ENCODE measurements at regions not wholly inside any gene's neighbourhood (a gene's known extent, or its start where the extent isn't known, plus 50 kb on each side); places are given as distances from the start of the nearest gene placed in this dataset.

DNA sequence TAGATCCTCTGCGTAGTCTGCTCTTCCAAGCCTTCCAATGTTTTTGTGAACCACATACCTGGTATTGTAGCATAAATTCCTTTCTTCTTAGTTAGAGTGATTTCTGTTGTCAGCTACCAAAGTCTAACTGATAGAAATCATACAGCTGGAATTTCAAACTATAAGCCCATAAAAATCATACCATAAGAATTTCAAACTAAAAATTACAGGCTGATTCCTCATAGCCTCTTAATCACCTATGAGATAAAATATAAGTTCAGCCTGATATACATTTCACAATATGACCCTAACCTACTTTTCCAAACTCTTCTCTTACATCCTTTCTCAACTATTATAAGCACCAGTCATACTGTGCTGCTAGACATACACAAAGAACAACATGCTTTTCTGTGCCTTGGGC is 64.8 kb downstream of the PTHLH start:
- no peak for DNase-seq
- in situ Hi-C loops (cut with HindIII; ENCODE audit: low pct_ligation_motif_present, low pct_unique_long_range_greater_than_20kb, low sequenced_read_pairs) = no loop called here

DNA sequence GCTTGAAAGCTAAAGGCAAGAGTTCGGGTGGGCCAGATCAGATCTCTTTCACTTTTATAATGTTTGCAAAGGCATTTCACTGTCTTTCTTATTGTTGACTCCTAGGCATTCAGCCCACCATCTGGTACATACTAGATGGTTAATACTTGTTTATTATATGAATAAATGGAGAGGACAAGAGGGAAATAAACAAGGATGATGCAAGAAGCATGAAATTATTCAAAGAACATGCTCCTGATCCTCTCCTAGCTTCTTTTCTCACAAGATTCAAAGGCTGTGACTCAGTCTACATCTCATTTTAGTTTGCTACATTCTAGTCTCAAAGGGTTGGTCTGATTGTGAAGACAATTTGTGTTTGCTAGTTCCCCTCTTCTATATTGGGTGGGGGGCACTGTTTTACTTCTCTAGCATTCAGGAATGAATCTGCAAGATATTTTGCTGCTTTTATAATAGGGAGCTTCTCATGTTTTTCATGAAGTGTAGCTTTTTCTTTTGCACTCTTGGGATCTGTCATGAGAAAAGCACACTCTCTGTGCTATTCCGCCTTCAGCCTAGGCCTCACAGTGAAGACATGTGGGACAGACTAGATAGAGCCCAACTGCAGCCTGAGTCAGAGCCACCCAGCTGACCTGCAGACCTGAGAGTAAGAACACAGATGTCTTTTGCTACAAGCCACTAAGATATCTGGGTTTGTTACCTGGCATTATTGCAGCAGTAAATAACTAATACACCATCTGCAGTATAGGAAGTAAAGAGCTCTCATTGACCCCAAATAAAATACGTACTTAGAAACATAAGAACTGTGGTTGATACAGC is 65.7 kb downstream of the PTHLH start:
- in situ Hi-C loops (cut with HindIII; ENCODE audit: low pct_ligation_motif_present, low pct_unique_long_range_greater_than_20kb, low sequenced_read_pairs) = no loop called here
- DNase-seq = no peak

DNA sequence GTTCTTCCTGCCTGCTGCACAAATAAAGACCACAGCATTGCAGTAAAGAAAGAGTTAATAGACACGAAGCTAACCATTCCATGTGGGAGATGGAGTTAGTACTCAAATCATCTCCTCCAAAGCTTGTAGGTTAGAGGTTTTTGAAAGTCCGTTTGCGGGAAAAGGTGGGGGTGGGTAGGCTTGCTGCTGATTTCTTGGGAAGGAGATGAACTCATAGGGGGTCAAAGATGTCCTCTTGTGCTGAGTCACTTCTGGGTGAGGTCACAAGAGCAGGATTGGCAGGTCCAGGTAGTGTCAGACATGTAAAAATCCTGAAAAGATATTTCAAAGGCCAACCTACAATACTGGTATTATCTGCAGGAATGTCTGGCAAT is 66.4 kb downstream of the PTHLH start:
- in situ Hi-C loops (cut with HindIII; ENCODE audit: low pct_ligation_motif_present, low pct_unique_long_range_greater_than_20kb, low sequenced_read_pairs) = no loop called here
- no peak for DNase-seq

DNA sequence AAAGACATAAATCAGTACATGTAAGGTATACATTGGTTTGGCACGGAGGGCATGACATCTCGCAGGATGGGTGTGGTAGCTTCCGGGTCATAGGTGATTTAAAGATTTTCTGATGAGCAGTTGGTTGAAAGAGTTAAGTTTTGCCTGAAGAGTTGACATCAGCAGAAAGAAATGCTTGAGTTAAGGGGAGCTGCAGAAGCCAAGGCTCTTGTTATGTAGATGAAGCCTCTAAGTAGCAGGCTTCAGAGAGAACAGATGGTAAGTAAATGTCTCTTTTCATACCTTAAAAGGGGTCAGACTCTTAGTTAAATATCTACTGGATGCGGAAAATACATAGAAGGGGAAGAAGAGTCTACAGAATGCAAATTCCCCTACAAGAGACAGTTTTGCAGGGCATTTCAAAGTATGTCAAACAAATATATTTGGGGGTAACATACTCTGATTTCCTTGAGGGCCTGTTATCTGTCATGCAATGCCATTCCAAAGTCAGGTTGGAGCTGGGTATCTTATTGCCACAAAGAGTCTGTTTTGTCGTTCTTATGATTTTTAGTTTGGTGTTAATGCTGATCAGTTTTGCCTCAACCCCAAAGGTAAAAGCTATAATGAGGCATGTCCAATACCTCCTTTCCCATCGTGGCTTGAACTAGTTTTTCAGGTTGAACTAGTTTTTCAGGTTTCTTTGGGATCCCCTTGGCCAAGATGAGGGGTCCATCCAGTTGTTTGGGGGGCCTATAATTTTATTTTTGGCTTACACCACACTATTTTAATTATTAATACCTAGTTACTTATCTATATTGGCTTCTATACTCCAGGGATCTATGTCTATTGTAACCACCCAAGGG is 67.0 kb downstream of the PTHLH start:
- no peak for DNase-seq
- in situ Hi-C loops (cut with HindIII; ENCODE audit: low pct_ligation_motif_present, low pct_unique_long_range_greater_than_20kb, low sequenced_read_pairs) = no loop called here

DNA sequence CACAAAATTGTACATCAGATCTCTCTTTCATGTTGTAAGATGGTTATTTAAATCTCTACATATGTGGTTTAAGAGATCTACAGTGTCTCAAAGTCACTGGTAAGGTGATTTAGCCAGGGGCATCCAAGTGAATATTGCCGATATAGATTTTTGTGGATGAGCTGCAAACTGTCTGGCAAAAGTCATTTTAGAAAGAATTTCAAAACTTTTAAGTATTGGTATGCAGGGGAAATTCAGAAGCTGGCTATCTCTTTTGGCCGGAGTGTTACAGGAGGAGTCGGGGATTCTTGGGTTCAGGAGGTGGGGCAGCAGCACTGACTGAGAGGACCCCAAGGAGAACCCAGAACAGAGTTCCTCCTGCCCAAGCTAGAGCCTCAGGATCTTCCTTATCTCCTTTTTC is 69.9 kb downstream of the PTHLH start:
- in situ Hi-C loops (cut with HindIII; ENCODE audit: low pct_ligation_motif_present, low pct_unique_long_range_greater_than_20kb, low sequenced_read_pairs) = no loop called here
- DNase-seq = no peak

DNA sequence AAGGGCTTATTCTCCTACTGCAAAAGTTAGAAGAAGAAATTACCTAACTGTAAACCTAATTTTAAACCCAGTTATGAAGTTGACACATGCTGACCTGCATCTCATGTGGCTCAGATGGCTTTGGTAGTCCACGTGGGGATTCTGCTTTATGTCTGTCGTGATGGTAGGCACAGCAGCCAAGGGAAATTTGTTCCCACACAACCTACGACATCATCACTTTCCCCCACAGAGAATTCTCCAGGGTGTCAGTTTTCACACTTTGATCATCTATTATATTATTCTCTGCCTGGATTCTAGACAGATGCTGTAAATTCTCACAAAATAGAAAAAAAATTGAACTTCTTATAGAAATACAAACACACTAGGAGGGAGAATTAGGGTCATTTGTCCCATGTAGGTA is 70.6 kb downstream of the PTHLH start:
- no peak for DNase-seq
- in situ Hi-C loops (cut with HindIII; ENCODE audit: low pct_ligation_motif_present, low pct_unique_long_range_greater_than_20kb, low sequenced_read_pairs) = no loop called here

DNA sequence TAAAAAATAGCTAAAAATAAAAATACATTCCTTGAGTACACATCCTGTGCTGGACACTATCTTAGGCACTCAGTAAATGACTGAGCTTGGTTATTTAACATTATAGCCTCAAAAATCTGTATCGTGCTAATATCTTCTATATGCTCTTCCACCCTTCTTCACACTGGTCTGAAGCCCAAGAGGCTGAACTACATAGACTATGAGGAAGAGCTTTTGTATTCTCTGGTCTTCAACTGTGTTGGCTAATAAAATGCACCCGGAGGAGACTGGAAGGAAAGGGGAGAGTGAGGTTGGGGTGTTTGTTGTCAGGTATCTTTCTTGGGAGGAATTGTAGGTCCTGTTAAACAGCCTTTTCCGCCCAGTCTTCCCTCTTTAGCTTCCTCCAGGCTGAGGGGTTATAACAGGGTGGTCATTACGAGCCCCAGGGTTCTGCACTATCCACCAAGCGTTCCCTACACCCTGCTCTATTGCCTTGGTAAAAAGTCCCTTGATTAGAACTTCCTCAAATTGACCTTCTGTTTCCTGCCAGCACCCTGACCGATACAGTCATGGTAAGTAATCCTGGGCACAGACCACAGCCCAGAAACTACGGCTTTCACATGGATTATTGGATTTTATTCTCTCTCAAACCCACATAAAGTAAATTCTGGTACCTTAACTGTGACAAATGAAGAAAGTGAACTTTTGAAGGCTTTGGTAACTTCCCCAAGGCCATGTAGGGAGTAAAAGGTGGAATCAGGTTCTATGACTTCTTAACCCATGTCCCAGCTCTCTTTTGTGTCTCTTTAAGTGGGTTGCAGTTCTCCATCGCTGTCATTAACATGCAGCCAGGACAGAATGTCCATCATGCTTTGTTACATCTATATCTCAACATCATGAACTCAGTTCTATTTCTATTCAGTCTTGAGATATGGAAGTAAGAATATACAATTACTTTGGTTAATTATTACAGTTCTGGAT is 71.3 kb downstream of the PTHLH start:
- DNase-seq = no peak

DNA sequence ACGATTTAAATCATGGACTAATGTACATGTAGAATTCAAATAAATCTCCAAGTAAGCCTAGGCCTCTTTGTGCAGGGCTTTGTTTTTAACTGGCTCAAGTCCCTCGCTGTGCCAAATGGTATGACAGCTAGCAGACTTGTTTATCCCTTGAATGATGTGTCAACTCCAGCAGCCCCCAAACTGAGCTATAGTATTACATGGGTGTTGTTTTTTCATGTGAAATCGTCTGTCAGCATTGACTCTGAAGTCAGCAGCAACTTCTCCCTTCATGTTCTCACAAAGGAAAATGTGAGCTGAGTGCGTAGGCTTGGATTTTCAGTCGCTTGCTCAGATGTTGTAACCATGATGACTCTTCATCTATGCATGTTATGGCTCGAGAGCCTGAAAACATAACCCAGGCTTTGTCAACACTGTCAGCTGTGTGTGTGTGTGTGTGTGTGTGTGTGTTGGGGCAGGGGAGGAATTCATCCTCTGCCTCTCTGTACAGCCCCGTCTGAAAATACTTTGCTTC is 73.3 kb downstream of the PTHLH start:
- no peak for DNase-seq
- in situ Hi-C loops (cut with HindIII; ENCODE audit: low pct_ligation_motif_present, low pct_unique_long_range_greater_than_20kb, low sequenced_read_pairs) = no loop called here

More for the DNA sequence above, 71.3 kb downstream of the PTHLH start:
- in situ Hi-C loops (cut with HindIII; ENCODE audit: low pct_ligation_motif_present, low pct_unique_long_range_greater_than_20kb, low sequenced_read_pairs) = no loop called here

DNA sequence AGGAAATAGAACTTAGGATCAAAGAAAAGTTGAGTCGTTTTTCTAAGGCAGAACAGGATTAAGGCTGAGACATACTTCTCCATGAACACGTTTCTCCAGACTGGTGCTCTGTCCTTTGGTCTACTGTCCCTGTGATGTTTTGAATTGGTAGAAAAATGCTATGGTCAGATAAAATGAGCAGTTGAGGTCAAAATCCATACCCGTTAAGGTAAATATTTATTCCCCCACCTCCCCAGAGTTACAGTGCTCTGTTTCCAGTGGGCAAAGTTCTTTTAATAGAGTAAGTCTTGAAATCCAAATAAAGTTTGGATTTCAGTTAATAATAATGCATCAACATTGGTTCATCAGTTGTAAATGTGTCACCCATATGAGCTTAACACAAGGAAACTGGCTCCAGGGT is 74.5 kb downstream of the PTHLH start:
- in situ Hi-C loops (cut with HindIII; ENCODE audit: low pct_ligation_motif_present, low pct_unique_long_range_greater_than_20kb, low sequenced_read_pairs) = no loop called here
- DNase-seq = no peak

DNA sequence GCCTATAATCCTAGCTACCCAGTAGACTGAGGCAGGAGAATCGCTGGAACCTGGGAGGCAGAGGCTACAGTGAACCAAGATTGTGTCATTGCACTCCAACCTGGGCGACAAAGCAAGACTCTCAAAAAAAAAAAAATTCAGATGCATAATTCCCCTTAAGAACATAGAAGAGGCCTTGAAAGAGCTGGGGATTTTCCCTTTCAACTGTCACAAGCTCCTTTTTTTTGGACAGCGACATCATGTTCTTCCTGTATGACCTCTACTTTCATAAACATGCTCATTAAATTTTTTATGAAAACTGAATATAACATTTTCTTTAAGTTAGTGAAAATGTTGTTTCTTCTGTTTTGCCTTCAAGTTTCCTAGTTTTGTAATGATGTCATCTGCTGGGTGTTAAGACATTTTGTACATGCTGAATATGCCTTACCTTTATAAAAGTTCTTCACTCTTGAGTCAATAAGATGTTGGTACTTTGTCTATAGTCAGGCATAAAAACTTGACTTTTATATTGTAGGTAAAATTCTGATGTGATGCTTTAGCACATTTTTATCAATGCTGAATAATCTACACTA is 76.0 kb downstream of the PTHLH start:
- DNase-seq = no peak
- in situ Hi-C loops (cut with HindIII; ENCODE audit: low pct_ligation_motif_present, low pct_unique_long_range_greater_than_20kb, low sequenced_read_pairs) = no loop called here

DNA sequence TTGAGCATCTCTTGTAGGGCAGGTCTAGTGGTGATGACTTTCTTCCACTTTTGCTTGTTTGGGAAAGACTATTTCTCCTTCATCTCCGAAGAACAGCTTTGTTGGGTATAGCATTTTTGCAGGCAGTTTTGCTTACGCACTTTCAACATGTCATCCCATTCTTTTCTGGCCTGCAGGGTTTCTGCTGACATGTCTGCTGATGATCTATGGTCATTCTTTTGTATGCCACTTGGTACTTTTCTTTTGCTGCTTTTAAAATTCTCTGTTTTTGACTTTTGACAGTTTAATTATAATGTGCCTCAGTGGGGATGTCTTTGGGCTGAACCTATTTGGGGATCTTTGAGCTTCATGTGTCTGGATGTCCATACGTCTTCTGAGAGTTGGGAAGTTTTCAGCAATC is 78.2 kb downstream of the PTHLH start:
- in situ Hi-C loops (cut with HindIII; ENCODE audit: low pct_ligation_motif_present, low pct_unique_long_range_greater_than_20kb, low sequenced_read_pairs) = no loop called here
- no peak for DNase-seq

DNA sequence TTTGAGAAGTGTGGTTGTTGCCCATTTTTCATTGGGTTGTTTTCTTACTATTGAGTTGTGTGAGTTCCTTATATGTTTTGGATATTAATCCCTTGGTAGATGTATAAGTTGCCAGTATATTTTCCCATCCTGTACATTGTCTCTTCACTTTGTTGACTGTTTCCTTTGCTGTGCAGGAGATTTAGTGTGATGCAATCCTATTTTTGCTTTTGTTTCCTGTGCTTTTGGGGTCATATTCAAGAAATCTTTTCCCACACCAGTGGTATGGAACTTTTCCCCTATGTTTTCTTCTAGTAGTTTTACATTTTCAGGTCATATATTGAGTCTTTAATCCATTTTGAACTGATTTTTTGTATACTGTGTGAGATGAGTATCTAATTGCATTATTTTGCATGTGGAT is 92.8 kb downstream of the PTHLH start:
- no peak for DNase-seq
- in situ Hi-C loops (cut with HindIII; ENCODE audit: low pct_ligation_motif_present, low pct_unique_long_range_greater_than_20kb, low sequenced_read_pairs) = no loop called here

DNA sequence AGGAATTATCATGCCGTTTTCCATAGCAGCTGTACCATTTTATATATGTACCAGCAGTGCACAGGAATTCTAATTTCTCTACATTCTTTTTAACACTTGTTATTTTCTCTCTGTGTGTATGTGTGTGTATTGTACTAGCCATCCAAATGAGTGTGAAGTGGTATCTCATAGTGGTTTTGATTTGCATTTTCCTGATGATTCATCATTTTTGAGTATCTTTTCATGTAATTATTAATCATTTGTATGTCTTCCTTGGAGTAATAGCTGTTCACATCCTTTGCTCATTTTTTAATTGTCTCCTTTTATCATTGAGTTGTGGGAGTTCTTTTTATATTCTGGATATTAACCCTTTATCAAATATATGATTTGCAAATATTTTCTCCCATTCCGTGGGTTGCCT is 95.6 kb upstream of the MANSC4 start:
- in situ Hi-C loops (cut with HindIII; ENCODE audit: low pct_ligation_motif_present, low pct_unique_long_range_greater_than_20kb, low sequenced_read_pairs) = no loop called here
- DNase-seq = no peak

DNA sequence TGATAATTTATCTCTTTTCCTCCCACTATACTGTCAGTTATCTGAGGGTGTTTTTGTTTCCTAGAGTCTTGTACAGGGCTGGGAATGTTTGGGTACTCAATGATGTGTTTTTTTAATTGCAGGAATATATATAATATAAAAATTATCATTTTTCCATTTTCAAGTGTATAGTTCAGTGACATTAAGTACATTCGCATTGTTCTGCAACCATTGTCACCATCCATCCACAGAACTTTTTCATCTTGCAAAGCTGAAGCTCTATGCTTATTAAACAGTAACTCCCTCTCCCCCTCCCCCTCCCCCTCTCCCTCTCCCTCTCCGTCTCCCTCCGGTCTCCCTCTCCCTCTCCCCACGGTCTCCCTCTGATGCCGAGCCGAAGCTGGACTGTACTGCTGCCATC is 93.0 kb upstream of the MANSC4 start:
- in situ Hi-C loops (cut with HindIII; ENCODE audit: low pct_ligation_motif_present, low pct_unique_long_range_greater_than_20kb, low sequenced_read_pairs) = no loop called here
- no peak for DNase-seq

DNA sequence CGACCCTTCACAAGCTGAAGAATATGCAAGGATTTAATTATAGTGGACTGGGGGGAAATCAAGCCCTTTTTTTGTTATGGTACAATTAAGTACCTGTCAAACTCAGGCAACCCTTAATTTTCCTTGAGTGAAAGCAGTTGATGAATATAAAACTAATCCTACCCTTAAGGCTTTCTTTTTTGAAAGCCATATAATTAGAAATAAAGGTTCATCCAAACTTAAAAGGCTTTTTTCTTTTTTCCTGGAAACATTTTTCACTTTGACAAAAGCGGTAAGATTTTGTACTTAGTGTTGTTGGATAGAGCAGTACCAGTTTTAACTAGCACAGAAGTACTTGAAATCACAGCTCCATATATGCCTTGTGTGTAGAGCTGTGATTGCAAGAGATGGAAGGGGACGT is 91.9 kb upstream of the MANSC4 start:
- in situ Hi-C loops (cut with HindIII; ENCODE audit: low pct_ligation_motif_present, low pct_unique_long_range_greater_than_20kb, low sequenced_read_pairs) = no loop called here
- DNase-seq = no peak

DNA sequence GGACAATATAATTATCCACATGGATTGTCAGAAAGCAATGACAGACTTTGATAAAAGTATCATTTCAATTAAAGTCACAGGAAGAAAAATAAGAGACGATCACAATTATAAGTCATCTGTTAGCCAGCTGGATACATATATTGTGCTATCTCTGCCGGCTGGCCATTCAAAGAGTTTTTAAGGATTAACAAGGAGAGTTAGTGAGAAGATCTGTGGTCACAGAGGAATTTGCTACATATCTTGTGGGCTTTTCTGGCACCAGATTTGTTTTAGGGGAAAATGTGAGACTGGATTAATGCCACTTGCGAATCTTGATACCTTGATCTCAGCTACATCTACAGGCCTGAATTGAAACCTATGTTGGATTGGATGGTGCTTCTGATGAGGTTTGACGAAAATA is 90.9 kb upstream of the MANSC4 start:
- DNase-seq = no peak
- in situ Hi-C loops (cut with HindIII; ENCODE audit: low pct_ligation_motif_present, low pct_unique_long_range_greater_than_20kb, low sequenced_read_pairs) = no loop called here

DNA sequence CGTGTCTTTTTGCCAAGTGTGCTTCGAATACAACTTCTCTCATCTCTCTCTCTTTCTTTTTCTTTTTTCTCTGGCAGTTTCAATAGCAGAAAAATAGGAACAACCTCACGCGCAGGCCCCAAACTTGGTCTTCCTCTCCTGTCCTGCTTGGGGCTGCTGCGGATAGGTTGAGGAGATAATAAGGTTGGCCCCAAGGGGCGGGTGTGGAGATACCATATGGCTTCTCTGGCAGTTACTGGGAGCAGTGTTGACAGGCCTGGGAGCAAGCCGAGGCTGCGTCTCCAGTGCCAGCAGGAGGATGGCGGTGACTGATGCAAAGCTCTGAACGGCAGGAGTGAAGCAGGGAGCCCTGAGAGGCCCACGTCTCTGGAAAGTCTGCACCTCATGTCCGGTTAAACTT is 89.5 kb upstream of the MANSC4 start:
- no peak for DNase-seq
- in situ Hi-C loops (cut with HindIII; ENCODE audit: low pct_ligation_motif_present, low pct_unique_long_range_greater_than_20kb, low sequenced_read_pairs) = no loop called here

DNA sequence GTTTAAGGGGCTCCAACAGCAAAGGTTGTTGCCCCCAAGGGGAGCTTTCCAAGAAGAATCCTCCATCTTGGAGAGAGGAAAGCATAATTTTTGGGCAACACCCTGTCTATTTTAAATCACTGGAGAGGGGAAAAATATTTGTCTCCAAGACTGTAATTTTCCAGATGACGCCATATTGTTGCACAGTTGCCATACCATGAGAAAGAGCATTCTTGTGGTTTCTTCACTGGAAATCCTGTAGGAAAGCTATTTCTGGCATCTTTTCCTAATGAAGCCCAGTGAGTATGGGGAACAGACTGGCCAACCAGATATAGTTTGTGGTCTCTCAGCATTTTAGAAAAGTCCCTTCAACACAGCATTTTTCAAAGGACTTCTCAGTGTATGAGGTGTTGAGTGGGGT is 88.1 kb upstream of the MANSC4 start:
- DNase-seq = no peak
- in situ Hi-C loops (cut with HindIII; ENCODE audit: low pct_ligation_motif_present, low pct_unique_long_range_greater_than_20kb, low sequenced_read_pairs) = no loop called here
